ENCODE measurements at regions not wholly inside any gene's neighbourhood (a gene's known extent, or its start where the extent isn't known, plus 50 kb on each side); places are given as distances from the start of the nearest gene placed in this dataset.

DNA sequence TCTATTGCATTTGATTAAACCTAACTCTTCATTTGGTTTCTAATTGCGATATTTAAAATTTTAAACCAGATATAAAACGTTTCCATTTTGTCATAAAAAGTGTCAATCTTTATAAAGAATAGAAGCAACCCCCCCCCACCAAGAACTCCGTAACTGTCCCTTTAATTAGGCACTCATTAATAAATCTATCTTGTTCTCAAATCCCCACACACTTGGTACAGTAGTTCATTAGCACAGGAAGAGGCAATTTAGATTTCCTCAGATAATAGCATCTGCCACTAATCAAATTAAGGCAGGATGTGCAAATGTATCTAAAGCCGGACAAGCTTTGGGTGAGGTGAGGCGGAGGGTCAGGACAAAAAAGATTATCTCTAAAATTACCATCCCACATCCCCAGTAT lies 1143.3 kb upstream of the AUTS2 start (continued):
- TF ChIP-seq FEZF1 (tag by site-specific recombination; IDR thresholded peaks at IDR 0.05) (no peak), PRDM4 (tag by site-specific recombination; IDR thresholded peaks at IDR 0.05) (no peak)

GRCh38 chr7:68456469-68456868 lies 1141.8 kb upstream of the AUTS2 start:
- CTCF ChIA-PET, result interaction anchor here (0.6 kb wide), 1 partner anchor 51 kb away, joined by 3 read pairs; no protein-coding TSS in a partner anchor
- H3K9me3 ChIP-seq (ENCODE audit: control insufficient read depth, insufficient read depth, low read depth, low read length), result no peaks in the 10 kb centered on the region
- H3K4me3 ChIP-seq (ENCODE audit: low read depth, low read length), result no peak overlapping the region
- no peaks in the 10 kb centered on the region for H3K4me1 ChIP-seq (ENCODE audit: control insufficient read depth, insufficient read depth, low read length)
- no peak overlapping the region for H3K27ac ChIP-seq (ENCODE audit: extremely low read depth, low read depth, low read length)
- H3K36me3 ChIP-seq (ENCODE audit: control insufficient read depth in 2 of 2, insufficient read depth in 1 of 2, low read length in 2 of 2), result no peaks in the 10 kb centered on the region
- POLR2A ChIA-PET, result no interaction called here
- TF ChIP-seq ZNF174 (tag by site-specific recombination; IDR thresholded peaks at IDR 0.05) (no peak), ZNF2 (tag by site-specific recombination; IDR thresholded peaks at IDR 0.05) (no peak), ZBTB6 (tag by site-specific recombination; IDR thresholded peaks at IDR 0.05) (no peak), ZNF335 (tag by site-specific recombination; conservative IDR thresholded peaks at IDR 0.05) (no peak), HOXD13 (CRISPR knock-in tag; IDR thresholded peaks at IDR 0.05; ENCODE audit: borderline replicate concordance) (no peak), ZNF26 (tag by site-specific recombination; IDR thresholded peaks at IDR 0.05) (no peak), ZNF146 (tag by site-specific recombination; IDR thresholded peaks at IDR 0.05) (peak; percentile 33; the same call in 1 of the 2 replicates)

DNA sequence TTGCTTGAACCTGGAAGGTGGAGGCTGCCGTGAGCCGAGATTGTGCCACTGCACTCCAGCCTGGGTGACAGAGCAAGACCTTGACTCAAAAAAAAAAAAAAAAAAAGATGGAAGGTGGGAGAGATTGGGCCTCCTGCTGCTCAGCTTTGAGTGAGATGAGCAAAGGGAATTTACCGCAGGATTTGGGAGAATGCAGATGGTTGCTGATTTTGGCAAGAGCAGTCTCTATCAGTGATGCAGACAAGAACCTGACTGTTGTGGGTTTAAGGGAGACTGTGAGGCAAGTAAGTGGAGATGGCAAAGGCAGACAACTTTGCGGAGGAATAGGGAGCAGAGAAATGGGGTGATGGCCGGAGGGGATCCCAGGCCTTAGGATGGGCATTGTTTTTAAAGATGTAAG lies 1140.8 kb upstream of the AUTS2 start:
- TF ChIP-seq ZNF184 (tag by site-specific recombination; IDR thresholded peaks at IDR 0.05) (no peak), ZNF707 (tag by site-specific recombination; IDR thresholded peaks at IDR 0.05) (no peak), ZNF366 (tag by site-specific recombination; conservative IDR thresholded peaks at IDR 0.05) (no peak), RBAK (tag by site-specific recombination; IDR thresholded peaks at IDR 0.05) (no peak), ZBTB48 (tag by site-specific recombination; IDR thresholded peaks at IDR 0.05) (no peak), ZSCAN23 (tag by site-specific recombination; IDR thresholded peaks at IDR 0.05) (no peak), ZNF19 (tag by site-specific recombination; IDR thresholded peaks at IDR 0.05; ENCODE audit: low read depth) (no peak), ZNF692 (tag by site-specific recombination; IDR thresholded peaks at IDR 0.05) (no peak), ZNF394 (tag by site-specific recombination; IDR thresholded peaks at IDR 0.05; ENCODE audit: borderline replicate concordance) (no peak), SP7 (tag by site-specific recombination; IDR thresholded peaks at IDR 0.05) (no peak)
- TF ChIP-seq, protein P1, sequence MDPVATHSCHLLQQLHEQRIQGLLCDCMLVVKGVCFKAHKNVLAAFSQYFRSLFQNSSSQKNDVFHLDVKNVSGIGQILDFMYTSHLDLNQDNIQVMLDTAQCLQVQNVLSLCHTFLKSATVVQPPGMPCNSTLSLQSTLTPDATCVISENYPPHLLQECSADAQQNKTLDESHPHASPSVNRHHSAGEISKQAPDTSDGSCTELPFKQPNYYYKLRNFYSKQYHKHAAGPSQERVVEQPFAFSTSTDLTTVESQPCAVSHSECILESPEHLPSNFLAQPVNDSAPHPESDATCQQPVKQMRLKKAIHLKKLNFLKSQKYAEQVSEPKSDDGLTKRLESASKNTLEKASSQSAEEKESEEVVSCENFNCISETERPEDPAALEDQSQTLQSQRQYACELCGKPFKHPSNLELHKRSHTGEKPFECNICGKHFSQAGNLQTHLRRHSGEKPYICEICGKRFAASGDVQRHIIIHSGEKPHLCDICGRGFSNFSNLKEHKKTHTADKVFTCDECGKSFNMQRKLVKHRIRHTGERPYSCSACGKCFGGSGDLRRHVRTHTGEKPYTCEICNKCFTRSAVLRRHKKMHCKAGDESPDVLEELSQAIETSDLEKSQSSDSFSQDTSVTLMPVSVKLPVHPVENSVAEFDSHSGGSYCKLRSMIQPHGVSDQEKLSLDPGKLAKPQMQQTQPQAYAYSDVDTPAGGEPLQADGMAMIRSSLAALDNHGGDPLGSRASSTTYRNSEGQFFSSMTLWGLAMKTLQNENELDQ (tag by site-specific recombination; IDR thresholded peaks at IDR 0.05; ENCODE audit: low read depth), result no peak
- Histone ChIP-seq H3K9me3 (ENCODE audit: control insufficient read depth, insufficient read depth, low read depth, low read length) (no peaks in the 10 kb centered on the region), H3K4me1 (ENCODE audit: control insufficient read depth, insufficient read depth, low read length) (no peaks in the 10 kb centered on the region), H3K4me3 (ENCODE audit: low read depth, low read length) (no peak overlapping the region), H3K27ac (ENCODE audit: extremely low read depth, low read depth, low read length) (no peak overlapping the region), H3K36me3 (ENCODE audit: control insufficient read depth in 2 of 2, insufficient read depth in 1 of 2, low read length in 2 of 2) (no peaks in the 10 kb centered on the region)
- ChIA-PET CTCF (no interaction called here), POLR2A (no interaction called here)

All from HEK293 (cell line).